ENCODE measurements at regions not wholly inside any gene's neighbourhood (a gene's known extent, or its start where the extent isn't known, plus 50 kb on each side); places are given as distances from the start of the nearest gene placed in this dataset.

DNA sequence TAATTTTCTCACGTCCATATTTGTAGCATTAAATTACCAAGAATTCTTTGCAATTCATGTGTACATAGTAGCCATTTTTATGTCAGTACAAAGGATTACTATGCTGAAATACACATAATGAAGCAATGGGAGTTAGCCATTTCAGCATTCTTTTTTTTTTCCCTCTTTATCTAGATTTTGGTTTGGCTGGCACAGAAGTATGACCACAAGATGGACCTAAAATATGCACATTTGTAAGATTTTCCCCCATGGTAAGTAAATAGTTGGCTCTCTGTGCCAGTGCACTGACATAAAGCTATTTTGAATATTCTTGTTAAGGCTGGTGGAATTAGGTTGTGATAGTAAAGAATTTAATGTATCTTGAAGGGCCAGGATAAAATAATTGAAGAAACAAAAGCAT is 486.1 kb upstream of the BTBD3 start:
- H3K36me3 ChIP-seq (ENCODE audit: control insufficient read depth in 2 of 4, insufficient read depth in 4 of 4, low read length in 3 of 4), result peaks cover 0 to 4% (median 0%) of the 10 kb centered on the region in 4 experiments; a peak in 1 of 8 replicates
- CTCF ChIA-PET (ENCODE audit: partially characterized antibody), result interaction anchor here (0.6 kb wide), 1 partner anchor 222 kb away, joined by 3 read pairs; no protein-coding TSS in a partner anchor
- no peaks in the 10 kb centered on the region for H3K27me3 ChIP-seq (replicated peaks in 1 of 4; ENCODE audit: control insufficient read depth in 3 of 4, extremely low read depth in 1 of 4, insufficient read depth in 3 of 4, low read length in 3 of 4)
- H4K20me1 ChIP-seq (replicated peaks in 1 of 2; ENCODE audit: control insufficient read depth in 1 of 2, insufficient read depth in 2 of 2, low read length in 2 of 2), result no peaks in the 10 kb centered on the region
- H2BK12ac ChIP-seq (ENCODE audit: low read depth, low read length), result no peak overlapping the region
- H3K4me3 ChIP-seq (ENCODE audit: extremely low read depth in 1 of 4, insufficient read depth in 2 of 4, low read depth in 3 of 4, low read length in 4 of 4), result no peak overlapping the region
- no peak overlapping the region for H3K14ac ChIP-seq (ENCODE audit: insufficient read length)
- no peak overlapping the region for H2AFZ ChIP-seq (ENCODE audit: low read length)
- H4K91ac ChIP-seq (replicated peaks; ENCODE audit: insufficient read length, low read length), result no peak overlapping the region
- no peak for FAIRE-seq
- H3K9me3 ChIP-seq (ENCODE audit: insufficient read depth in 2 of 2, low read depth in 1 of 2, low read length in 1 of 2), result peaks cover 20 to 21% of the 10 kb centered on the region in 2 experiments
- no peaks in the 10 kb centered on the region for H3K79me2 ChIP-seq (ENCODE audit: control insufficient read depth in 1 of 2, insufficient read depth in 2 of 2, low read length in 2 of 2)
- H3K27ac ChIP-seq (ENCODE audit: low read depth, low read length), result no peak overlapping the region
- no peak overlapping the region for H2BK15ac ChIP-seq (ENCODE audit: low read length)
- no peaks in the 10 kb centered on the region for H3K79me1 ChIP-seq (ENCODE audit: low read depth, low read length)
- H3K56ac ChIP-seq (replicated peaks; ENCODE audit: insufficient read length, low read depth, low read length), result no peak overlapping the region
- no peak overlapping the region for H3K4me2 ChIP-seq (ENCODE audit: insufficient read depth in 1 of 2, low read depth in 2 of 2, low read length in 2 of 2)
- POLR2A ChIA-PET (ENCODE audit: partially characterized antibody), result no interaction called here
- no peak overlapping the region for H4K5ac ChIP-seq (ENCODE audit: insufficient read length, low read depth, low read length)
- no peak overlapping the region for H2BK5ac ChIP-seq (ENCODE audit: low read depth, low read length)
- no peak overlapping the region for H2BK20ac ChIP-seq (ENCODE audit: low read length)
- no peaks in the 10 kb centered on the region for H3K23me2 ChIP-seq (ENCODE audit: low read depth, low read length)
- 88% methylated on average over 1 of the region's 1 CpG; no CpG with 5 or more reads in 1 of the 2 experiments for WGBS, 2 experiments (ENCODE audit: extremely low coverage in 1 of 2, insufficient coverage in 1 of 2, insufficient read length in 1 of 2, insufficient replicate concordance in 2 of 2, low coverage in 1 of 2, low lambda C conversion rate in 2 of 2, missing lambda C conversion rate in 1 of 2)
- no peak overlapping the region for H2AK5ac ChIP-seq (ENCODE audit: low read depth, low read length)
- peaks cover 0 to 5% (median 2%) of the 10 kb centered on the region in 4 experiments; a peak in 3 of 7 replicates for H3K4me1 ChIP-seq (replicated peaks in 1 of 4; ENCODE audit: control insufficient read depth in 3 of 4, insufficient read depth in 4 of 4, low read length in 3 of 4)
- DNase-seq (ENCODE audit: low read depth in 1 of 2, low spot score in 2 of 2), result no peak
- H3K4ac ChIP-seq (replicated peaks; ENCODE audit: insufficient read length, low read depth, low read length), result no peak overlapping the region
- no peak overlapping the region for H4K8ac ChIP-seq (ENCODE audit: extremely low read depth, insufficient read depth, low read length)
- H3K9ac ChIP-seq (replicated peaks in 1 of 4; ENCODE audit: extremely low read depth in 1 of 4, low read depth in 3 of 4, low read length in 3 of 4), result no peak overlapping the region
- H2BK120ac ChIP-seq (replicated peaks; ENCODE audit: low read depth, low read length), result no peak overlapping the region
- H3K18ac ChIP-seq (ENCODE audit: extremely low read depth, low read length), result no peak overlapping the region
- H3K23ac ChIP-seq (ENCODE audit: insufficient read length), result no peak overlapping the region
- TF ChIP-seq, protein P1, sequence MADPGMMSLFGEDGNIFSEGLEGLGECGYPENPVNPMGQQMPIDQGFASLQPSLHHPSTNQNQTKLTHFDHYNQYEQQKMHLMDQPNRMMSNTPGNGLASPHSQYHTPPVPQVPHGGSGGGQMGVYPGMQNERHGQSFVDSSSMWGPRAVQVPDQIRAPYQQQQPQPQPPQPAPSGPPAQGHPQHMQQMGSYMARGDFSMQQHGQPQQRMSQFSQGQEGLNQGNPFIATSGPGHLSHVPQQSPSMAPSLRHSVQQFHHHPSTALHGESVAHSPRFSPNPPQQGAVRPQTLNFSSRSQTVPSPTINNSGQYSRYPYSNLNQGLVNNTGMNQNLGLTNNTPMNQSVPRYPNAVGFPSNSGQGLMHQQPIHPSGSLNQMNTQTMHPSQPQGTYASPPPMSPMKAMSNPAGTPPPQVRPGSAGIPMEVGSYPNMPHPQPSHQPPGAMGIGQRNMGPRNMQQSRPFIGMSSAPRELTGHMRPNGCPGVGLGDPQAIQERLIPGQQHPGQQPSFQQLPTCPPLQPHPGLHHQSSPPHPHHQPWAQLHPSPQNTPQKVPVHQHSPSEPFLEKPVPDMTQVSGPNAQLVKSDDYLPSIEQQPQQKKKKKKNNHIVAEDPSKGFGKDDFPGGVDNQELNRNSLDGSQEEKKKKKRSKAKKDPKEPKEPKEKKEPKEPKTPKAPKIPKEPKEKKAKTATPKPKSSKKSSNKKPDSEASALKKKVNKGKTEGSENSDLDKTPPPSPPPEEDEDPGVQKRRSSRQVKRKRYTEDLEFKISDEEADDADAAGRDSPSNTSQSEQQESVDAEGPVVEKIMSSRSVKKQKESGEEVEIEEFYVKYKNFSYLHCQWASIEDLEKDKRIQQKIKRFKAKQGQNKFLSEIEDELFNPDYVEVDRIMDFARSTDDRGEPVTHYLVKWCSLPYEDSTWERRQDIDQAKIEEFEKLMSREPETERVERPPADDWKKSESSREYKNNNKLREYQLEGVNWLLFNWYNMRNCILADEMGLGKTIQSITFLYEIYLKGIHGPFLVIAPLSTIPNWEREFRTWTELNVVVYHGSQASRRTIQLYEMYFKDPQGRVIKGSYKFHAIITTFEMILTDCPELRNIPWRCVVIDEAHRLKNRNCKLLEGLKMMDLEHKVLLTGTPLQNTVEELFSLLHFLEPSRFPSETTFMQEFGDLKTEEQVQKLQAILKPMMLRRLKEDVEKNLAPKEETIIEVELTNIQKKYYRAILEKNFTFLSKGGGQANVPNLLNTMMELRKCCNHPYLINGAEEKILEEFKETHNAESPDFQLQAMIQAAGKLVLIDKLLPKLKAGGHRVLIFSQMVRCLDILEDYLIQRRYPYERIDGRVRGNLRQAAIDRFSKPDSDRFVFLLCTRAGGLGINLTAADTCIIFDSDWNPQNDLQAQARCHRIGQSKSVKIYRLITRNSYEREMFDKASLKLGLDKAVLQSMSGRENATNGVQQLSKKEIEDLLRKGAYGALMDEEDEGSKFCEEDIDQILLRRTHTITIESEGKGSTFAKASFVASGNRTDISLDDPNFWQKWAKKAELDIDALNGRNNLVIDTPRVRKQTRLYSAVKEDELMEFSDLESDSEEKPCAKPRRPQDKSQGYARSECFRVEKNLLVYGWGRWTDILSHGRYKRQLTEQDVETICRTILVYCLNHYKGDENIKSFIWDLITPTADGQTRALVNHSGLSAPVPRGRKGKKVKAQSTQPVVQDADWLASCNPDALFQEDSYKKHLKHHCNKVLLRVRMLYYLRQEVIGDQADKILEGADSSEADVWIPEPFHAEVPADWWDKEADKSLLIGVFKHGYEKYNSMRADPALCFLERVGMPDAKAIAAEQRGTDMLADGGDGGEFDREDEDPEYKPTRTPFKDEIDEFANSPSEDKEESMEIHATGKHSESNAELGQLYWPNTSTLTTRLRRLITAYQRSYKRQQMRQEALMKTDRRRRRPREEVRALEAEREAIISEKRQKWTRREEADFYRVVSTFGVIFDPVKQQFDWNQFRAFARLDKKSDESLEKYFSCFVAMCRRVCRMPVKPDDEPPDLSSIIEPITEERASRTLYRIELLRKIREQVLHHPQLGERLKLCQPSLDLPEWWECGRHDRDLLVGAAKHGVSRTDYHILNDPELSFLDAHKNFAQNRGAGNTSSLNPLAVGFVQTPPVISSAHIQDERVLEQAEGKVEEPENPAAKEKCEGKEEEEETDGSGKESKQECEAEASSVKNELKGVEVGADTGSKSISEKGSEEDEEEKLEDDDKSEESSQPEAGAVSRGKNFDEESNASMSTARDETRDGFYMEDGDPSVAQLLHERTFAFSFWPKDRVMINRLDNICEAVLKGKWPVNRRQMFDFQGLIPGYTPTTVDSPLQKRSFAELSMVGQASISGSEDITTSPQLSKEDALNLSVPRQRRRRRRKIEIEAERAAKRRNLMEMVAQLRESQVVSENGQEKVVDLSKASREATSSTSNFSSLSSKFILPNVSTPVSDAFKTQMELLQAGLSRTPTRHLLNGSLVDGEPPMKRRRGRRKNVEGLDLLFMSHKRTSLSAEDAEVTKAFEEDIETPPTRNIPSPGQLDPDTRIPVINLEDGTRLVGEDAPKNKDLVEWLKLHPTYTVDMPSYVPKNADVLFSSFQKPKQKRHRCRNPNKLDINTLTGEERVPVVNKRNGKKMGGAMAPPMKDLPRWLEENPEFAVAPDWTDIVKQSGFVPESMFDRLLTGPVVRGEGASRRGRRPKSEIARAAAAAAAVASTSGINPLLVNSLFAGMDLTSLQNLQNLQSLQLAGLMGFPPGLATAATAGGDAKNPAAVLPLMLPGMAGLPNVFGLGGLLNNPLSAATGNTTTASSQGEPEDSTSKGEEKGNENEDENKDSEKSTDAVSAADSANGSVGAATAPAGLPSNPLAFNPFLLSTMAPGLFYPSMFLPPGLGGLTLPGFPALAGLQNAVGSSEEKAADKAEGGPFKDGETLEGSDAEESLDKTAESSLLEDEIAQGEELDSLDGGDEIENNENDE (IDR thresholded peaks at IDR 0.05; ENCODE audit: insufficient replicate concordance, low read length), result no peak

Measured in H1 (cell line).